NCI-H524 (cell line): ENCODE measurements at regions not wholly inside any gene's neighbourhood (a gene's known extent, or its start where the extent isn't known, plus 50 kb on each side); places are given as distances from the start of the nearest gene placed in this dataset.
A peak's percentile ranks its signal among the peaks of the same experiment; 100 is the strongest.

ENCODE experiments used
- DNase-seq, 2 experiments: peaks; one replicate each; lab custom pipeline; 2025; lab: John Stamatoyannopoulos, UW

DNA sequence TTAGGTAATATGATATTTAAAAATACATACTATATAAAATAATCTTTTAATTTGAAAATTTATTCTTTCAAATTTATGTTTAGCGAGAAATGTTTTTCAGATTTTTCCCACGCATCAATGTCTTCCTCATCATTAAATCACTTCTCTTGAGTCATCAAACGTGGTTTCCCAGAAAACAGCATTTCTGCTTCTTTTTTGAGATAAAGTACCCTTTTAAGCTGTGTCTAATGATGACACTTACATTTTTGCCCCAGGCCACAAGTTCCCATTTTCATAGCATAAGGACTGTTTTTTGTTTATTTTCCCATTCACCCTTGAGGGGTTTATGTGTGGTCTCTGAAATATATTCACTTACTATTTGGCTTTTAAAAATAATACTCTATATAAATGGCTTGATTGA is 139.0 kb upstream of the HS3ST3A1 start:
- DNase-seq = no peak

GRCh38 chr17:13741744-13742143 is 140.0 kb upstream of the HS3ST3A1 start:
- no peak for DNase-seq

GRCh38 chr17:13743906-13744305 is 142.2 kb upstream of the HS3ST3A1 start:
- DNase-seq = no peak

DNA sequence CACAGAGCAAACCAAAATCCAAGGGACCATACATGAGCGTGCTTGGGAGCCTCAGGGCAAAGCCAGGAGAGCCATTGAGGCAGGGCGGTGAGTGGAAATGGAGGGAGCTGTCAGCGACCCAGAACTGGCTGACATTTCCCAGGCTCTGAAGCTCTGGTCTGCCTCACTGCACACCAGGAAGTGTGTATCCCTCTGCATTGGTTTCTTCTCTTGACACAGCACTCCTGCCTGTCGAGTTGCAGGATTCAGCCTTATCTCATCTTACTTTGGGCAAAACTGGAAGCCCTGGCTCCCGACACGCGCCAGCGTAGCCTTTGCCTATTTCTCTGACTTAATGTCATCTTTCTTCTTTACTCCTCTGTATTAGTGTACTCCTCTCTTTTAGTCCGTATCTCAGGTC is 144.7 kb upstream of the HS3ST3A1 start:
- no peak for DNase-seq

- no peak for DNase-seq
These were observed 147.6 kb upstream of the HS3ST3A1 start for GRCh38 chr17:13749166-13749890.

GRCh38 chr17:13749891-13750235 is 148.1 kb upstream of the HS3ST3A1 start:
- no peak for DNase-seq

DNA sequence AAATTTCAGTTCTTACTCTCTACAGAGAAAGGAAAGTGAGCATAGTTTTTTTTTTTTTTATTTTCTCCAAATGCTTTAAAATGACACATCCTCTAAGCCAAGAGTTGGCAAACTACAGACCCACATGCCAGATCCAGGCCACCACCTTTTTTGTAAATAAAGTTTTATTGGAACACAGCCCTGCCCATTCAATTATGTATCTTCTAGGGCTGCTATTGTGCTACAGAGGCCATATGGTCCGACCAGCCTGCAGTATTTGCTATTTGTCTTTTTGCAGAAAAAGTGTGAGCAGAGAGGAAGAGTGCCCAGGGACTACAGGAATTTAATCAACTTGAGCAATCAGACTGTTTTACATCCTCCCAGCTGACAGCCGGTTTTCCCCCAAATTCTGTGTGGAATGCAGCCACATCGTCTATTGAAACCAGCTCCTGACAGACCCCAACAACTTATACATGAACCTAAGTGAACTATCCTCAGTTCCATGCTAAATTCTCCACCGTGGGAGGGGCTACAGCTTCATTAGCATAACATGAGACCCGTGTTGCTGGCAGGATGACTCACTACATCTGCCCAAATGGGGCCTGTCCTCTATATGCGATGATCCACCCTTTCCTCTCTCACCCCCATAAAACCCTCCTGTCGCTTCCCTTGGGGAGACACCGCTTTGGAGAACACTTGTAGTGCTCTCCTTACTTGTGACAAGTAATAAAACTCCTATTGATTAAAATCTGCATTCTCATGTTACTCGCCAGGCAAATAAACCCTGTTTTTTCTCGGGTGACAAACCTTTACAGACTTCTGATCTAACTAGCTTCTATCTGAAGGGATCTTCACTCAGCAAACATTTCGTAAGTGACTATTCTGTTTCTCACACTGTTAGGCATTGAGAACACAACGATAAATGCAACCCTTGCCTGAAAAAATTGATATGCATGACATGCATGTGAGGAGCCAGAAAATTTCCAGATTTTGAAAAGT is 149.4 kb upstream of the HS3ST3A1 start:
- peak in 1 of 2 experiments; percentile 2 for DNase-seq

DNA sequence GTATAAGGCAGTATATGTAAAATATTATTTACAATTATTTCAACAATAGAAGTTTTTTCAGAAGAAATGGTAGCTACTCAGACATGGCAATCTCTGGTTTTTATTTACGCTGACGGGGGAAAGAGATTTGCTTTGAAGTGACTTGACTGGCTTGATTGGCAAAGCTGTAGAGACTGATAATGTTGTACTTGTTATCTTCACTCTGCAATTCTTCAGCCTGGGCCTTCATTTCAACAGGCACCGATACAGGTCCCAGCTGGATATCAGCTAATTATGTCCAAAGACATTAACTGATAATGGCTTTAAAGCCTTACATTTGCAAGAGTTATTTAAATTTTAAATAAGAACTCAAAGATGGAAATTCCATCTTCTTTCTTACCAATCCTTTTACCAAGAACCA is 151.4 kb upstream of the HS3ST3A1 start:
- DNase-seq = no peak

- DNase-seq = no peak
These were observed 152.0 kb upstream of the HS3ST3A1 start for GRCh38 chr17:13753771-13754170.

GRCh38 chr17:13755851-13756250 is 154.1 kb upstream of the HS3ST3A1 start:
- no peak for DNase-seq

DNA sequence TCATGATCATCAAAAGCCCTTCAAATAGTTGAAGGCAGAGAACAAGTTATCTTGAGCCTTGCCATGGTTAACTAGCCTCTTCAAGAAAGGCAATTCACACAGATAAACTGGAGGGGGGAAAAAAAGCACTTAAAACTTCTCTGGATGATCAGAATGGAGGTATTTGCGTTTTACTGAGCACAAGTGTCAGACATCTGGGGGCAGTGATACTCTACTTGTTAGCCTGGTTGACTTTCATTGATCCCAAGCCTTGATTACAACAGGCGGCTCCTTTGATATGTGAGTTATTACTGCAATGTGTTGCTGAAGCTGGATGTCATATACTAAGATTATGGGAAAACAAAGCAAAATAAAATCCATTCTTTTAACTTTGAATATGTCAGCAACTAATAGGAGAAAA is 155.0 kb upstream of the HS3ST3A1 start:
- peak in 1 of 2 experiments; percentile 20 for DNase-seq

DNA sequence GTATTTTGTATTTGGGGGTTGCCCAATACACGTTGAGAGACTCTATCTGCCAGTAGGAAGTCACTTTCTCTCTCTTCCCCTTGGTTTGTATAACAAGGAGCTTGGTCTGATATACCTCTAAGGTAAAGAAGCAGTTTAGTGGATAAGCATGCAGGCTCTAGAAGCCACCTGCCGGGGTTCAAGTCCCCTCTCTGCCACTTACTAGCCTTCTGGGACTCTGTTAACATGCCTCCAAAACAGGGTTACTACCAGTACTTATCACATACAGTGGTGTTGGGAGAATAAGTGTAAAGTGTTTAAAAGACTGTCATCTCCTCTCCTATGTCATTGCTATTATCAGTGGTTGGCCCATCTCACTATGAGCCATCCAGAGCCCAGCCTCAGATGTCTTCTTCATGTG is 156.1 kb upstream of the HS3ST3A1 start:
- DNase-seq = no peak

DNA sequence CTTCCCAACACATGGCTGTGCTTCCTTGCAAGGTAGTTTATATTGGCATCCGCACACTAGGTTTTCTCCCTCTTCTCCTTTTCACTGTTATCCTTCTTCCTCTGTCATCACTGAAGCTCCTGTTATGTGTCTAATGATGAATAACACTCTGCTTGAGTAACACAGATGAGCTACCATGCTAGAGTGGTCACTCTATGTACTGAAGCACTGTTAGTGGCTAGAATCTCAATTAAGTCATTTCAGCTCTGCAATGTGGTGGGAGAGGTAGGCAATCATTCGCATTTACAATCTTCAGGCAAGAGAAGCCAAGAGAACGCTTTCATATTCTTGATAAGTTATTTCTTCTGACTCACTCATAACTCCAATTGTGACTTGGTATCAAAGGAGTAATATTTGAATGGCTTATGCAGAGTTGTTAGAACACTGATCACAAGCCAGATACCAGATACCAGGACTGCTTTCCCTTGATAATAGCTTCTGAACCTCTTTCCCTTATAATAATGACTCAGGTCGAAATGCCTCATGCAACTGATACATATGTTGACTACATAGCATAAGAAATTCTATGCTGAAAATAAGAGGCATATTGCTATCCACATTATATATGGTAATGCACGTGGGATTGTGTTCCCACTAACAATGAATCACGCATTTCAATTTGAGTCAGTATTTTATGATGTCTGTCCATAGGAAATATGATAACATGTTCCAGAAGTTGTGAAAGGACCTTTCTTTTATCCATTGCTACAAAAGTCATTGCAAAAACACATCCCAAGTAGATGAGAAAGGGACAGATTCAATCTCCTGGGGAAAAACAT is 158.0 kb upstream of the HS3ST3A1 start:
- DNase-seq = no peak

DNA sequence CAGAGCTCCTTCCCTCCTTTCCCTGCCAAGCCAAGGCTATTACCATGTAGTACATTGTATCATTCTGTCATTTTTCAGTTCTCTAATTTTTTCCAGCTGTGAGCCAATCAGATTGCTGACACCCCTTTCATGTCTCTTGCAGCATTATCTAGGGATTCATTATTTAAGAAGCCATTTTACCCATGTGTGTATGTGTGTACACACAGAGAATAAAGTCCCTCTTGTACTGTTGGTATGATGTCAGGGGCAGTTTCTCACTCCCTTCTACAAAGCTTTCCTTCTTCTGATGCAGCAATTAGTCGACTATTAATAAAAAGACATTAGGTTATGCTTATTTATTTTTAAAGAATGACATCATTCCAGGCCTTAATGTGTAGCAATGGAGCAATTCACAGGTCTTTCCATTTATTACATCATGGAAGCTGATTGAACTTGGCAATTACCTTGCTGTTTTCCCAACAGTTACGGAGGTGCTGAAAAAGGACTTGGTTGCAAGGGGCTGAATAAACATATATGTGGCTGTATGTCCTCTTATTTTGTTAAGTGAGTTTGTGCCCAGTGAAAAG is 159.4 kb upstream of the HS3ST3A1 start:
- DNase-seq = no peak

DNA sequence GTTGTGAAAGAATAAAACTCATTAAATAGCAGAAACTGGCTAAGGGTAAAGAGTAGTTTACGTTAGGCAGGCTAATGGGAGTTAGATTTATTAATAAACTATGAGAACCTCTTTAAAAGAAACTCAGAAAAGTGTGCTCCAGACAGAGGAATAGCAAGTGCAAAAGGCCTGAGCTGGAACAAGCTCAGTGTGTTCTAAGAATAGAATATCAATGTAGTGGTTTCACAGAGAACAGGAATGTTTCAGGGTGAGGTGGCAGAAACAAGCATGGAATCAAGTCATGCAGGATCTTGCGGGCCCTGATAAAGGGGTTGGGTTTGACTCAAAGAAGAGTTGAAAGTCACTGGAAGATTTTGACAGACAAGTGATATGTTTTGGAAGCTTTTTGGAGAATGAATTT is 164.0 kb upstream of the HS3ST3A1 start:
- DNase-seq = no peak

GRCh38 chr17:13770702-13771101 is 169.0 kb upstream of the HS3ST3A1 start:
- no peak for DNase-seq

DNA sequence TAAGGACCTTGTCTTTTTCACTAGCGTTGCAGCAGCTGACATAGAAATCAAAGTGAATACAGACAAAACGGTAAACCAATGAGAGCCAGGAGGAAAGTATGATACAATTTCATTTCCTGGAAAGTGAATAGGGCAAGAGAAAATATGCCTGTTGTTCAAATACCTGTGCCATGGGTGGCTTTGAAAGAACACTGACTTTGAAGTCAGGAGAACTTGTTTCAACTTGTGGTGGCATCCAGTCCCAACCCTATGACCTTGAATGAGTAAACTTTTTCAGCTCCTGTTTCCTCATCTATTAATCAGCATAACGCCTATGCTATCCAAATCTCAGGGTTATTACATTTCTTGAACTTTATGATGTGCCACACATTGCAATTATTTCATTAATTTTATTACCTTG is 173.7 kb upstream of the HS3ST3A1 start:
- no peak for DNase-seq

DNA sequence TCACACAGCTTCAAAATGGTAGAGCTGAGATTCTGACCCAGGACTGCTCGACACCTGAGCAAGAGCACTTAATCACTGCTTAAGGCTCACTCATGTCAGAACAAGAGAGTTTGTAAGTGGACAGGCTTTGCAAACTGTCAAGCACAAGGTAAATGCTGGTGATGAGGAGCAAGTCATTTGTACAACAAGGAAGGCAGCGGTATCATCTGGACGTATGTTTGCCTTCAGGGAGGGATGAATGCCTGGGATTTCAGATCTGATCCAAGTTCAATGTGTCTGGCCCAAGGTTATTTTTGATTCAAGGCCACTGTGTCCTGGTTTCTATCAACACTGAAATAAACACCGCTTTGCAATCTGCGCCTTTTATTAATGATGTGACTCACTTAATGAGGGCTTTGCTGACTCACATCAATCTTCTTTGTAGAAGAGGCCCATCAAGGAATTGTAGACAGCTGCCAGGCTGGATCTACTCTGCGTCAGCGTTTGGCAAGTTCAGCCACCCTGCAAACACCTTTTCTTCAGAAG is 174.4 kb upstream of the HS3ST3A1 start:
- peak; percentile 47 to 78 for DNase-seq

- no peak for DNase-seq
These were observed 175.3 kb upstream of the HS3ST3A1 start for GRCh38 chr17:13777003-13777402.

DNA sequence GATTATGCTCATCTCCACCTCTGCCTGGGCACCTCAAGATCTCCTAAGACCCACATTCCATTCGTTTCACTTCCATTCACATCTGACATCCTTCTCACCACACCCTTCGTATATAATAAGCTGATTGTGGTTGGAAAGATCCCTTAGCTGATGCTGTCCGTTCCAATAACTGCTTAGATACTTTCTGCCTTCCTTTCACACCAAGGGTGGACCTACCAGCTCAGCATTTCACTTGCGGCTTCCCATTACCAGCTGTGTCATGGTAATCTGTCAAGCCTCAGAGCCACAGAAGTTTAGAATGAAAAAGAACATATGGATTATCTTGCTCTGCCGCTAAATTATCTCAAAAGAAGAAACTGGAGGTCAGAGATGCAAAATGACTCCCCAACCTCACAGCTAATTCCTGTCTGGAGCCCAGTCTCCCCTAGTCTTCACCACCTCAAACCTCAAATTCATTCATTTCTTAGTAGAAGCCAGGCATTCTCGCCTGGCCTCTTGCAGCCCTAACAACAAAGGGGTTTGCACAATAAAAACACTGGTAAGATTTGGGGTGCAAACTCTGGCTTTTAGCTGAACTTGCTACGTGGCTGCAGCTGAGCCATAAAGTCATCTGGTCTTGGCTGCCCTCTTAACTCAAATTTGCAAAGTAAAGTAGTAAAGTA is 182.8 kb upstream of the HS3ST3A1 start:
- no peak for DNase-seq

- no peak for DNase-seq
These were observed 184.4 kb upstream of the HS3ST3A1 start for GRCh38 chr17:13785981-13786598.
